GM19455 (cell line): ENCODE measurements at regions not wholly inside any gene's neighbourhood (a gene's known extent, or its start where the extent isn't known, plus 50 kb on each side); places are given as distances from the start of the nearest gene placed in this dataset.

Source experiments
- ATAC-seq: cut with Tn5 transposase; IDR thresholded peaks from one replicate; pipeline ENCODE4 v1.9.1; 2021; ENCODE audit not compliant: unreplicated experiment

- ATAC-seq: no peak
These were observed 149.4 kb downstream of the SNX19 start for GRCh38 chr11:130766650-130767565.

- ATAC-seq: no peak
These were observed 146.3 kb downstream of the SNX19 start for GRCh38 chr11:130769782-130770535.

- no peak for ATAC-seq
These were observed 144.6 kb downstream of the SNX19 start for GRCh38 chr11:130771708-130772107.

GRCh38 chr11:130772266-130773227 lies 143.7 kb downstream of the SNX19 start:
- no peak for ATAC-seq

GRCh38 chr11:130773244-130773820 lies 142.9 kb downstream of the SNX19 start:
- no peak for ATAC-seq

- ATAC-seq: no peak
These were observed 141.6 kb downstream of the SNX19 start for GRCh38 chr11:130774703-130775102.

- no peak for ATAC-seq
These were observed 140.8 kb downstream of the SNX19 start for GRCh38 chr11:130775306-130776060.

- no peak for ATAC-seq
These were observed 140.2 kb downstream of the SNX19 start for GRCh38 chr11:130776061-130776419.

- ATAC-seq: no peak
These were observed 138.3 kb downstream of the SNX19 start for GRCh38 chr11:130778026-130778425.

GRCh38 chr11:130778705-130779104 lies 137.6 kb downstream of the SNX19 start:
- no peak for ATAC-seq

- no peak for ATAC-seq
These were observed 137.0 kb downstream of the SNX19 start for GRCh38 chr11:130779267-130779666.

GRCh38 chr11:130779943-130780342 lies 136.3 kb downstream of the SNX19 start:
- no peak for ATAC-seq

GRCh38 chr11:130780437-130780836 lies 135.8 kb downstream of the SNX19 start:
- no peak for ATAC-seq

- ATAC-seq: no peak
These were observed 134.3 kb downstream of the SNX19 start for GRCh38 chr11:130781931-130782330.

GRCh38 chr11:130782361-130783222 lies 133.7 kb downstream of the SNX19 start:
- ATAC-seq: no peak

GRCh38 chr11:130783323-130783722 lies 133.0 kb downstream of the SNX19 start:
- no peak for ATAC-seq

GRCh38 chr11:130785380-130786116 lies 130.7 kb downstream of the SNX19 start:
- no peak for ATAC-seq

- no peak for ATAC-seq
These were observed 129.7 kb downstream of the SNX19 start for GRCh38 chr11:130786586-130786985.
